ENCODE measurements at regions not wholly inside any gene's neighbourhood (a gene's known extent, or its start where the extent isn't known, plus 50 kb on each side); places are given as distances from the start of the nearest gene placed in this dataset.

DNA sequence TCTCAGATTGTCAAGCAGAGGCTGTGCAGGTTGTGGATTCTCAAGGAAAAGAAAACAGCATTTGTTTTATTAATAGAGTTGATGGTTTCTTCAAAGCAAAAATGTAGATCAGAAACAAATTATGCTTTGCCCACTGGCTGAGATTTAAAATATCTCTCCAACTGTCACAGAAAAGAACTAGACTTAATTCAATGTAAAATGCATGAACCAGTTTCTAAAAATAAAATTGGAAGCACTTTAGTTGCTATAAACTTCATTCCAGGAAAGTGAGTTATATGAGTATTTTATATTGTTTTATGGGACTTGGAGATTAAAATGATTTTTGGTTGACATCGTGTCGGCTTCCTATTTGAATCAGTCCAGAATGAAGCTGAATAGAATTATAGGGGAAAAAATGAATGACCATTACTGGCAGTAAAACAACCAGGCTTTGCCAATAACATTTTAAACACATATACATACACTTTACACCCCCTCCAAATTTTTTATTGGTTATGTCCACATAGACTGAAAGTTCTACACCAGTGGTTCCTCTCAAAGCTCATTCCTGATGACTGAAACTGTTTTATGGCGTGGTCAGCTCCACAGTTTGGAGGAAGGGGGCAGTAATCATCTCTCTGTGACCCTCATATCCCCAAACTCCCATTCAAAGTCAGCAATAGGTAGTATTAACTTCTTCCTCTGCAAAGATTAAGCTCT lies 55.5 kb upstream of the DAAM1 start:
- TF ChIP-seq, protein P1, sequence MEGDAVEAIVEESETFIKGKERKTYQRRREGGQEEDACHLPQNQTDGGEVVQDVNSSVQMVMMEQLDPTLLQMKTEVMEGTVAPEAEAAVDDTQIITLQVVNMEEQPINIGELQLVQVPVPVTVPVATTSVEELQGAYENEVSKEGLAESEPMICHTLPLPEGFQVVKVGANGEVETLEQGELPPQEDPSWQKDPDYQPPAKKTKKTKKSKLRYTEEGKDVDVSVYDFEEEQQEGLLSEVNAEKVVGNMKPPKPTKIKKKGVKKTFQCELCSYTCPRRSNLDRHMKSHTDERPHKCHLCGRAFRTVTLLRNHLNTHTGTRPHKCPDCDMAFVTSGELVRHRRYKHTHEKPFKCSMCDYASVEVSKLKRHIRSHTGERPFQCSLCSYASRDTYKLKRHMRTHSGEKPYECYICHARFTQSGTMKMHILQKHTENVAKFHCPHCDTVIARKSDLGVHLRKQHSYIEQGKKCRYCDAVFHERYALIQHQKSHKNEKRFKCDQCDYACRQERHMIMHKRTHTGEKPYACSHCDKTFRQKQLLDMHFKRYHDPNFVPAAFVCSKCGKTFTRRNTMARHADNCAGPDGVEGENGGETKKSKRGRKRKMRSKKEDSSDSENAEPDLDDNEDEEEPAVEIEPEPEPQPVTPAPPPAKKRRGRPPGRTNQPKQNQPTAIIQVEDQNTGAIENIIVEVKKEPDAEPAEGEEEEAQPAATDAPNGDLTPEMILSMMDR (IDR thresholded peaks at IDR 0.05) = no peak
- TF ChIP-seq POLR2A (IDR thresholded peaks at IDR 0.05) = no peak

Measured in vagina (tissue), 2 donors.